Cardiac muscle cell (in vitro differentiated cells and primary cell): ENCODE measurements at regions not wholly inside any gene's neighbourhood (a gene's known extent, or its start where the extent isn't known, plus 50 kb on each side); places are given as distances from the start of the nearest gene placed in this dataset.

ENCODE experiments used
- DNase-seq, 2 donors: peaks; one replicate each; pipeline versions ENCODE4 v3.0.0 to v3.0.0-alpha.2; 2010 to 2017; ENCODE audit warnings: low read depth in 1 of 2, low spot score in 1 of 2
- H3K27ac ChIP-seq: fragments of 200-600 bp; sonication (generic); 2 replicates; pipeline ENCODE4 v1.5.1; 2016
- H3K27me3 ChIP-seq: fragments of 200-600 bp; sonication (generic); 2 replicates; pipeline ENCODE4 v1.6.0; 2016; ENCODE audit warnings: control low read depth
- H3K36me3 ChIP-seq: fragments of 200-600 bp; sonication (generic); 2 replicates; pipeline ENCODE4 v1.5.1; 2016; ENCODE audit warnings: control low read depth
- H3K4me1 ChIP-seq: fragments of 200-600 bp; sonication (generic); 2 replicates; pipeline ENCODE4 v1.8.1; 2017; ENCODE audit warnings: low read depth, mild to moderate bottlenecking, mixed run types
- H3K4me3 ChIP-seq: fragments of 200-600 bp; sonication (generic); 2 replicates; pipeline ENCODE4 v1.5.1; 2016; ENCODE audit warnings: mild to moderate bottlenecking
- H3K9me3 ChIP-seq: fragments of 200-600 bp; sonication (generic); 2 replicates; pipeline ENCODE4 v1.5.1; 2017; ENCODE audit warnings: low read depth, mild to moderate bottlenecking, control low read depth
- TF ChIP-seq, protein P1 (sequence below): IDR thresholded peaks from 2 replicates; pipeline ENCODE4 v1.5.1; 2012; ENCODE audit warnings: low read depth, mild to moderate bottlenecking, low read length

DNA sequence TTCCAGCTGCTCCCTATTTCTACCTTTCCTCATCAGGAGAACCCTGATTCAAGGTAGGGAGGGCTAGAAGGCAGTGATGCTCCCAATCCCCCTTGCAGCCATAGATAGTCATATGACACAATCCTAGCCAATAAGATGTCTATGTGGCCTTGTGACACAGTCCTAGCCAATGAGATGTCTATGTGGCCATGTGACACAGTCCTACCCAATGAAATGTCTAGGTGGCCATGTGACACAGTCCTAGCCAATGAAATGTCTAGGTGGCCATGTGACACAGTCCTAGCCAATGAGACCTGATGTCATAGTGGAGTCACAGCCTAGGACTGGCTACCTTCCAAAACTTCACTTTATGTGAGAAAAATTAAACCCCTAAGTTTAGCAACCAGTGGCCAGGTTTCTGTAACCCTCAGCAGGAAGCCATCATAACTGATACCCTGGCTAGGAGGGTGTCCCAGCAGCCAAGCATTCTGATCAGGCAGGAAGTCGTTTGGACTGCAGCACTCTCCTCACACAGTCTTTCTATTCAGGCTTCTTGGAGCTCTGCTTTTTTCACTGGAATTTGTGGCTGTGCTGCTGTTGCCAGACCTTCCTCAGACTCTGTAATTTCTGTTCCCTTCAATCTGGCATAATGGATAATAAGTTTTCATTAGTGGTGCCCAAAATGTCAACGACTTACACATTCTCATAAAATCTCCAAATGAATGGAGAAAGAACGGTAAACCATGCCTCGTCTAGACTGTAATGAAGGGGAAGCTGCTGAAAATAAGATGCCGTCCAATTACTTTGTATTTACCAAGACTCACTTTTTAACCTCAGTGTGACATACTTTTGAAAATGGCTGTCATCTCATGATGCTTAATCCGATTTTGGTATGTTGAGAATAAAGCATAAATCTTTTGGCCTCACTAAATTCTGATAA is 165.0 kb upstream of the NCKAP5 start:
- Histone ChIP-seq H3K36me3 (no peaks in the 10 kb centered on the region), H3K4me1 (no peaks in the 10 kb centered on the region), H3K9me3 (no peaks in the 10 kb centered on the region), H3K27ac (no peak overlapping the region), H3K27me3 (no peaks in the 10 kb centered on the region), H3K4me3 (no peak overlapping the region)
- TF ChIP-seq, protein P1, sequence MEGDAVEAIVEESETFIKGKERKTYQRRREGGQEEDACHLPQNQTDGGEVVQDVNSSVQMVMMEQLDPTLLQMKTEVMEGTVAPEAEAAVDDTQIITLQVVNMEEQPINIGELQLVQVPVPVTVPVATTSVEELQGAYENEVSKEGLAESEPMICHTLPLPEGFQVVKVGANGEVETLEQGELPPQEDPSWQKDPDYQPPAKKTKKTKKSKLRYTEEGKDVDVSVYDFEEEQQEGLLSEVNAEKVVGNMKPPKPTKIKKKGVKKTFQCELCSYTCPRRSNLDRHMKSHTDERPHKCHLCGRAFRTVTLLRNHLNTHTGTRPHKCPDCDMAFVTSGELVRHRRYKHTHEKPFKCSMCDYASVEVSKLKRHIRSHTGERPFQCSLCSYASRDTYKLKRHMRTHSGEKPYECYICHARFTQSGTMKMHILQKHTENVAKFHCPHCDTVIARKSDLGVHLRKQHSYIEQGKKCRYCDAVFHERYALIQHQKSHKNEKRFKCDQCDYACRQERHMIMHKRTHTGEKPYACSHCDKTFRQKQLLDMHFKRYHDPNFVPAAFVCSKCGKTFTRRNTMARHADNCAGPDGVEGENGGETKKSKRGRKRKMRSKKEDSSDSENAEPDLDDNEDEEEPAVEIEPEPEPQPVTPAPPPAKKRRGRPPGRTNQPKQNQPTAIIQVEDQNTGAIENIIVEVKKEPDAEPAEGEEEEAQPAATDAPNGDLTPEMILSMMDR = no peak
- no peak for DNase-seq

- Histone ChIP-seq H3K4me3 (no peak overlapping the region), H3K4me1 (no peaks in the 10 kb centered on the region), H3K9me3 (no peaks in the 10 kb centered on the region), H3K36me3 (no peaks in the 10 kb centered on the region), H3K27me3 (no peaks in the 10 kb centered on the region), H3K27ac (no peak overlapping the region)
- TF ChIP-seq, protein P1 = no peak
- DNase-seq = peak in 1 of 2 donors; percentile 34
Observed at GRCh38 chr2:133733901-133734255, 165.6 kb upstream of the NCKAP5 start.

GRCh38 chr2:133734716-133735495 is 166.6 kb upstream of the NCKAP5 start:
- no peaks in the 10 kb centered on the region for H3K36me3 ChIP-seq
- H3K9me3 ChIP-seq = no peaks in the 10 kb centered on the region
- H3K27ac ChIP-seq = no peak overlapping the region
- H3K4me1 ChIP-seq = no peaks in the 10 kb centered on the region
- no peaks in the 10 kb centered on the region for H3K27me3 ChIP-seq
- TF ChIP-seq, protein P1 = no peak
- DNase-seq = no peak
- H3K4me3 ChIP-seq = no peak overlapping the region

DNA sequence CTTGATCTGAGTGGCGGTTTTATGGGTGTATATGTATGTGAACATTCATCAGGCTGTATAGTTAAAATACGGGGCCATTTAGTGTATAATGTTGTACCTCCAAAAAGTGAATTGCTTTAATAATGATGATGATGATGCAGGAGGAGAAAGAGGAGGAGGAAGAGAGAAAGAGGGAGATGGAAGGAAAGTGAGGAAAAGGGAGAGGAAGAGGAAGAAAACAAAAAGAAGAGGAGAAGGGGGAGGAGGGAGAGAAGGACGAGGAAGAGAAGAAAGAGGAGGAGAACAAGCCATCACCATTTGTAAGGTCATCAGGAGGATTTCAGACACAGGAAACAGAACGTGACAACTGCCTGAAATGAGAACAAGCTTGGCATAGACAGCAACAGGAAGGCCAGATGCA is 168.4 kb upstream of the NCKAP5 start:
- Histone ChIP-seq H3K27me3 (no peaks in the 10 kb centered on the region), H3K4me1 (no peaks in the 10 kb centered on the region), H3K36me3 (no peaks in the 10 kb centered on the region), H3K9me3 (no peaks in the 10 kb centered on the region), H3K27ac (no peak overlapping the region), H3K4me3 (no peak overlapping the region)
- TF ChIP-seq, protein P1 = no peak
- DNase-seq = no peak

- no peak for DNase-seq
- Histone ChIP-seq H3K27ac (no peak overlapping the region), H3K9me3 (no peaks in the 10 kb centered on the region), H3K36me3 (no peaks in the 10 kb centered on the region), H3K4me3 (no peak overlapping the region), H3K4me1 (no peaks in the 10 kb centered on the region), H3K27me3 (no peaks in the 10 kb centered on the region)
- TF ChIP-seq, protein P1 = no peak
Observed at GRCh38 chr2:133737242-133737993, 169.2 kb upstream of the NCKAP5 start.
